SK-N-SH (cell line): ENCODE measurements at regions not wholly inside any gene's neighbourhood (a gene's known extent, or its start where the extent isn't known, plus 50 kb on each side); places are given as distances from the start of the nearest gene placed in this dataset.

Source experiments
- CTCF ChIA-PET: fragments of 300-600, 350-600 bp; formaldehyde crosslinking; extraction: SDS; loops from one replicate; lab custom pipeline; 2021; lab: Yijun Ruan, JAX
- POLR2A ChIA-PET: fragments of 350-600 bp; sonication (Branson Sonifier 250); formaldehyde crosslinking; extraction: SDS; loops from one replicate; lab custom pipeline; 2020; ENCODE audit warnings: antibody characterized with exemption, inconsistent platforms; lab: Yijun Ruan, JAX
- DNase-seq: peaks from one replicate; pipeline ENCODE4 v3.0.0; 2012
- H2AFZ ChIP-seq: fragments of 200-600 bp; sonication (generic); 2 replicates; pipeline ENCODE4 v1.8.1; 2016; ENCODE audit warnings: antibody characterized with exemption, mild to moderate bottlenecking, low read depth
- H3F3A ChIP-seq: fragments of 200-600 bp; sonication (generic); replicated peaks from 2 replicates; pipeline ENCODE3; 2016; ENCODE audit warnings: antibody characterized with exemption, mild to moderate bottlenecking; ENCODE audit not compliant: insufficient read depth
- H3K27ac ChIP-seq, 2 experiments: fragments of 200-500 bp in 1 of 2; fragments of 200-600 bp in 1 of 2; sonication (Bioruptor generic) in 1 of 2; sonication (generic), shearing (Covaris generic) in 1 of 2; 2 replicates each; pipeline versions ENCODE4 v1.5.1 to v1.6.1; 2014 to 2016; ENCODE audit warnings: low read depth in 2 of 2, inconsistent platforms in 1 of 2, low read length in 1 of 2, mild to moderate bottlenecking in 1 of 2, mixed read lengths in 1 of 2
- H3K27me3 ChIP-seq: fragments of 200-600 bp; sonication (generic), shearing (Covaris generic); 2 replicates; pipeline ENCODE4 v1.6.1; 2016; ENCODE audit warnings: mixed run types; ENCODE audit not compliant: insufficient read depth
- H3K36me3 ChIP-seq, 2 experiments: fragments of 200-500 bp in 1 of 2; fragments of 200-600 bp in 1 of 2; sonication (Bioruptor generic) in 1 of 2; sonication (generic) in 1 of 2; replicated peaks in 1 of 2; 2 replicates each; pipeline versions ENCODE3 to v1.5.1; 2014 to 2016; ENCODE audit warnings: low read length in 1 of 2, mild to moderate bottlenecking in 1 of 2; ENCODE audit not compliant: insufficient read depth in 2 of 2, control insufficient read depth in 1 of 2
- H3K4me1 ChIP-seq, 2 experiments: fragments of 200-500 bp in 1 of 2; fragments of 200-600 bp in 1 of 2; sonication (Bioruptor generic) in 1 of 2; sonication (generic), shearing (Covaris generic) in 1 of 2; 2 replicates each; pipeline versions ENCODE4 v1.5.1 to v1.6.1; 2014 to 2016; ENCODE audit warnings: low read depth in 1 of 2, low read length in 1 of 2, mixed run types in 1 of 2; ENCODE audit not compliant: insufficient read depth in 2 of 2, control insufficient read depth in 1 of 2
- H3K4me2 ChIP-seq: fragments of 200-600 bp; sonication (generic), shearing (Covaris generic); 2 replicates; pipeline ENCODE4 v1.6.1; 2017; ENCODE audit warnings: mixed run types
- H3K4me3 ChIP-seq, 2 experiments: fragments of 200-500 bp in 1 of 2; fragments of 200-600 bp in 1 of 2; sonication (Bioruptor generic) in 1 of 2; sonication (generic), shearing (Covaris generic) in 1 of 2; 2 replicates each; pipeline versions ENCODE4 v1.5.1 to v1.8.1; 2014 to 2016; ENCODE audit warnings: low read depth in 2 of 2, inconsistent platforms in 1 of 2, low read length in 1 of 2, mild to moderate bottlenecking in 1 of 2, mixed read lengths in 1 of 2, moderate library complexity in 1 of 2
- H3K79me2 ChIP-seq: fragments of 200-600 bp; sonication (generic); 2 replicates; pipeline ENCODE4 v1.8.1; 2017; ENCODE audit warnings: mild to moderate bottlenecking; ENCODE audit not compliant: insufficient read depth
- H3K9ac ChIP-seq: fragments of 200-600 bp; sonication (generic); 2 replicates; pipeline ENCODE4 v1.6.1; 2017; ENCODE audit warnings: mixed run types
- H3K9me2 ChIP-seq: fragments of 200-600 bp; sonication (generic); 2 replicates; pipeline ENCODE4 v1.6.1; 2017; ENCODE audit warnings: mixed run types
- H3K9me3 ChIP-seq: fragments of 200-600 bp; sonication (generic); 2 replicates; pipeline ENCODE4 v1.6.1; 2017; ENCODE audit warnings: mixed run types, mild to moderate bottlenecking, moderate library complexity
- H4K20me1 ChIP-seq: fragments of 200-600 bp; sonication (generic); 2 replicates; pipeline ENCODE4 v1.6.1; 2017; ENCODE audit warnings: mild to moderate bottlenecking, mixed run types; ENCODE audit not compliant: insufficient read depth
- CHD2 ChIP-seq: fragments of 150-350 bp; IDR thresholded peaks from 2 replicates; pipeline ENCODE4 v1.6.1; 2018; ENCODE audit warnings: low read length; ENCODE audit not compliant: partially characterized antibody
- FOSL2 ChIP-seq: IDR thresholded peaks from 2 replicates; pipeline ENCODE4 v1.4.0; 2012; ENCODE audit warnings: low read depth, mild to moderate bottlenecking, moderate library complexity, borderline replicate concordance
- GATA2 ChIP-seq: sonication (generic); formaldehyde crosslinking; IDR thresholded peaks from 2 replicates; pipeline ENCODE4 v1.5.0; 2020; ENCODE audit warnings: mild to moderate bottlenecking, missing genetic modification reagents
- MEF2A ChIP-seq: IDR thresholded peaks from 2 replicates; pipeline ENCODE4 v1.4.0; 2012; ENCODE audit warnings: low read depth, borderline replicate concordance
- POLR2AphosphoS5 ChIP-seq: IDR thresholded peaks from 2 replicates; pipeline ENCODE4 v1.6.1; 2012; ENCODE audit warnings: low read depth, low read length
- RXRA ChIP-seq: IDR thresholded peaks from 2 replicates; pipeline ENCODE4 v1.4.0; 2012; ENCODE audit warnings: low read depth, mild to moderate bottlenecking, borderline replicate concordance
- SMC3 ChIP-seq: IDR thresholded peaks from 2 replicates; pipeline ENCODE4 v1.6.1; 2012; ENCODE audit warnings: low read depth, low read length, improper control_type of control experiment
- USF2 ChIP-seq: fragments of 150-350 bp; IDR thresholded peaks from 2 replicates; pipeline ENCODE4 v1.6.1; 2017; ENCODE audit warnings: antibody characterized with exemption, low read length, low read depth, borderline replicate concordance
- WGBS: methylation state at CpG from one replicate; pipeline ENCODE4 v1.1.6; 2017; ENCODE audit warnings: low lambda C conversion rate; 5-methylcytosine and 5-hydroxymethylcytosine counted together
- TF ChIP-seq, protein P1 (sequence below): IDR thresholded peaks from 2 replicates; pipeline ENCODE4 v1.6.1; 2012; ENCODE audit warnings: mild to moderate bottlenecking, low read depth, low read length, moderate library complexity

- Histone ChIP-seq H3K4me3 (no peak overlapping the region), H3K4me1 (no peaks in the 10 kb centered on the region), H3K4me2 (no peak overlapping the region), H3K9ac (no peak overlapping the region), H3F3A (no peaks in the 10 kb centered on the region), H3K27me3 (no peaks in the 10 kb centered on the region), H3K9me3 (no peaks in the 10 kb centered on the region), H3K79me2 (no peaks in the 10 kb centered on the region), H2AFZ (no peak overlapping the region), H3K9me2 (no peaks in the 10 kb centered on the region), H3K27ac (no peak overlapping the region), H3K36me3 (no peaks in the 10 kb centered on the region), H4K20me1 (no peaks in the 10 kb centered on the region)
- ChIA-PET CTCF (interaction anchor here (0.8 kb wide), 1 partner anchor 268 kb away, joined by 3 read pairs; no protein-coding TSS in a partner anchor), POLR2A (no interaction called here)
- no peak for TF ChIP-seq MEF2A
- DNase-seq, result no peak
These were observed 288.0 kb upstream of the PLET1 start for GRCh38 chr11:112548641-112549040.

GRCh38 chr11:112553205-112553731 lies 292.6 kb upstream of the PLET1 start:
- WGBS, result 61% methylated on average over 4 of the region's 4 CpGs
- CTCF ChIA-PET, result interaction anchor here (1.0 to 3.9 kb wide), 5 partner anchors 12 to 207 kb away, joined by 3 to 28 read pairs (median 3); no protein-coding TSS in a partner anchor
- POLR2A ChIA-PET, result no interaction called here

More at GRCh38 chr11:112553205-112553731, 292.6 kb upstream of the PLET1 start:
- no peak overlapping the region for H3K4me2 ChIP-seq
- H3K36me3 ChIP-seq, result no peaks in the 10 kb centered on the region
- H3K27me3 ChIP-seq, result no peaks in the 10 kb centered on the region
- no peaks in the 10 kb centered on the region for H3F3A ChIP-seq
- DNase-seq, result no peak
- no peaks in the 10 kb centered on the region for H3K79me2 ChIP-seq
- no peaks in the 10 kb centered on the region for H3K9me3 ChIP-seq
- no peak overlapping the region for H2AFZ ChIP-seq
- H3K27ac ChIP-seq, result no peak overlapping the region
- no peak overlapping the region for H3K4me3 ChIP-seq
- no peaks in the 10 kb centered on the region for H3K9me2 ChIP-seq
- TF ChIP-seq GATA2 (no peak), SMC3 (no peak), POLR2AphosphoS5 (no peak), USF2 (no peak), FOSL2 (no peak), RXRA (no peak), CHD2 (no peak)
- TF ChIP-seq, protein P1, sequence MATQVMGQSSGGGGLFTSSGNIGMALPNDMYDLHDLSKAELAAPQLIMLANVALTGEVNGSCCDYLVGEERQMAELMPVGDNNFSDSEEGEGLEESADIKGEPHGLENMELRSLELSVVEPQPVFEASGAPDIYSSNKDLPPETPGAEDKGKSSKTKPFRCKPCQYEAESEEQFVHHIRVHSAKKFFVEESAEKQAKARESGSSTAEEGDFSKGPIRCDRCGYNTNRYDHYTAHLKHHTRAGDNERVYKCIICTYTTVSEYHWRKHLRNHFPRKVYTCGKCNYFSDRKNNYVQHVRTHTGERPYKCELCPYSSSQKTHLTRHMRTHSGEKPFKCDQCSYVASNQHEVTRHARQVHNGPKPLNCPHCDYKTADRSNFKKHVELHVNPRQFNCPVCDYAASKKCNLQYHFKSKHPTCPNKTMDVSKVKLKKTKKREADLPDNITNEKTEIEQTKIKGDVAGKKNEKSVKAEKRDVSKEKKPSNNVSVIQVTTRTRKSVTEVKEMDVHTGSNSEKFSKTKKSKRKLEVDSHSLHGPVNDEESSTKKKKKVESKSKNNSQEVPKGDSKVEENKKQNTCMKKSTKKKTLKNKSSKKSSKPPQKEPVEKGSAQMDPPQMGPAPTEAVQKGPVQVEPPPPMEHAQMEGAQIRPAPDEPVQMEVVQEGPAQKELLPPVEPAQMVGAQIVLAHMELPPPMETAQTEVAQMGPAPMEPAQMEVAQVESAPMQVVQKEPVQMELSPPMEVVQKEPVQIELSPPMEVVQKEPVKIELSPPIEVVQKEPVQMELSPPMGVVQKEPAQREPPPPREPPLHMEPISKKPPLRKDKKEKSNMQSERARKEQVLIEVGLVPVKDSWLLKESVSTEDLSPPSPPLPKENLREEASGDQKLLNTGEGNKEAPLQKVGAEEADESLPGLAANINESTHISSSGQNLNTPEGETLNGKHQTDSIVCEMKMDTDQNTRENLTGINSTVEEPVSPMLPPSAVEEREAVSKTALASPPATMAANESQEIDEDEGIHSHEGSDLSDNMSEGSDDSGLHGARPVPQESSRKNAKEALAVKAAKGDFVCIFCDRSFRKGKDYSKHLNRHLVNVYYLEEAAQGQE, result peak; percentile 62; the same call in 1 of the 2 replicates
- no peak overlapping the region for H3K9ac ChIP-seq
- no peaks in the 10 kb centered on the region for H4K20me1 ChIP-seq
- no peaks in the 10 kb centered on the region; a peak in 2 of 4 replicates for H3K4me1 ChIP-seq
